Bronchial epithelial cell (primary cell): ENCODE measurements at regions not wholly inside any gene's neighbourhood (a gene's known extent, or its start where the extent isn't known, plus 50 kb on each side); places are given as distances from the start of the nearest gene placed in this dataset.

Experiments
- DNase-seq: peaks from one replicate; pipeline ENCODE4 v3.0.0-alpha.2; 2010; ENCODE audit warnings: low read depth
- FAIRE-seq: peaks from 2 replicates; lab custom pipeline; 2011; peaks lifted over from hg19 to GRCh38; lab: Jason Lieb, UNC
- H3K27me3 ChIP-seq: 2 replicates; pipeline ENCODE4 v1.5.1; 2011; ENCODE audit warnings: low read length; ENCODE audit not compliant: control insufficient read depth, insufficient read depth
- H3K36me3 ChIP-seq: 2 replicates; pipeline ENCODE4 v1.5.1; 2011; ENCODE audit warnings: low read length; ENCODE audit not compliant: control insufficient read depth, insufficient read depth
- H3K4me3 ChIP-seq: 2 replicates; pipeline ENCODE4 v1.5.1; 2011; ENCODE audit warnings: mild to moderate bottlenecking, low read depth, low read length, control low read depth
- TF ChIP-seq, protein P1 (sequence below): IDR thresholded peaks from 2 replicates; pipeline ENCODE4 v1.5.1; 2011; ENCODE audit warnings: mild to moderate bottlenecking, moderate library complexity, low read length, control low read depth, inconsistent platforms; ENCODE audit not compliant: insufficient read depth, severe bottlenecking

GRCh38 chr1:244341455-244342450 is 110.0 kb downstream of the ADSS2 start:
- no peak for FAIRE-seq
- Histone ChIP-seq H3K4me3 (no peak overlapping the region), H3K27me3 (no peaks in the 10 kb centered on the region), H3K36me3 (no peaks in the 10 kb centered on the region)
- TF ChIP-seq, protein P1, sequence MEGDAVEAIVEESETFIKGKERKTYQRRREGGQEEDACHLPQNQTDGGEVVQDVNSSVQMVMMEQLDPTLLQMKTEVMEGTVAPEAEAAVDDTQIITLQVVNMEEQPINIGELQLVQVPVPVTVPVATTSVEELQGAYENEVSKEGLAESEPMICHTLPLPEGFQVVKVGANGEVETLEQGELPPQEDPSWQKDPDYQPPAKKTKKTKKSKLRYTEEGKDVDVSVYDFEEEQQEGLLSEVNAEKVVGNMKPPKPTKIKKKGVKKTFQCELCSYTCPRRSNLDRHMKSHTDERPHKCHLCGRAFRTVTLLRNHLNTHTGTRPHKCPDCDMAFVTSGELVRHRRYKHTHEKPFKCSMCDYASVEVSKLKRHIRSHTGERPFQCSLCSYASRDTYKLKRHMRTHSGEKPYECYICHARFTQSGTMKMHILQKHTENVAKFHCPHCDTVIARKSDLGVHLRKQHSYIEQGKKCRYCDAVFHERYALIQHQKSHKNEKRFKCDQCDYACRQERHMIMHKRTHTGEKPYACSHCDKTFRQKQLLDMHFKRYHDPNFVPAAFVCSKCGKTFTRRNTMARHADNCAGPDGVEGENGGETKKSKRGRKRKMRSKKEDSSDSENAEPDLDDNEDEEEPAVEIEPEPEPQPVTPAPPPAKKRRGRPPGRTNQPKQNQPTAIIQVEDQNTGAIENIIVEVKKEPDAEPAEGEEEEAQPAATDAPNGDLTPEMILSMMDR = no peak
- peak; percentile 98 for DNase-seq

- no peak for FAIRE-seq
- TF ChIP-seq, protein P1 = no peak
- no peak for DNase-seq
- no peak overlapping the region for H3K4me3 ChIP-seq
- H3K27me3 ChIP-seq = no peaks in the 10 kb centered on the region
- no peaks in the 10 kb centered on the region for H3K36me3 ChIP-seq
Measured at GRCh38 chr1:244344001-244344400, 107.7 kb downstream of the ADSS2 start.

DNA sequence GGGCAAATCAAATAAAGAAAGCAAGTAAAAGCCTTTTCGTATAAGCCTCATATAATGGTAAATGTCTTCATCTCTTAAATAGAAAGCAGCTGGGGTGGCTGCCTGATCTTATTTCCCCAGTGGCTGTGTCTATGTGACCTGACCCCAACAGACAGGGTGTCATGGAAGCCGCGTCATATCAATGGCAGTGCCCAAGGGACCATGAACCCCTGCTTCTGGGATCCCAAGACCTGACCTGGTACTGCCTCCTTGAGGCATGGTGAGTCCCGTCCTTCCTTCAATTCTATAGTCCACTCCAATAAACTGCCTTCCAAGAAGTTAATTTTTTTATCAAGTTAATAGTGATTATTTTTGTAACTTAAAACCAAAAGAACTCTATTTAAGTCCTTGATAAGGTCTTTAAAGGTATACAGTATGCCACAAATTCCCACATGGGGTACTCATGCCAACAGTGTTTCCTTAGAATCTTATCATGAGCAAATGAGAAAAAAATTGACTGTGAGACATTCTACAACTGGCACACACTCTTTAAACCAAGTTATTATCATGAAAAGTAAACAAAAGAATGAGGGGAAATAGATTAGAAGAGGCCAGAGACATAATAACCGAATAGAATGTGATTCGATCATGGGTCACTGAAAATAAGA is 104.6 kb downstream of the ADSS2 start:
- FAIRE-seq (no peak), DNase-seq (no peak)
- no peaks in the 10 kb centered on the region for H3K27me3 ChIP-seq
- TF ChIP-seq, protein P1 = no peak
- H3K4me3 ChIP-seq = no peak overlapping the region
- no peaks in the 10 kb centered on the region for H3K36me3 ChIP-seq

DNA sequence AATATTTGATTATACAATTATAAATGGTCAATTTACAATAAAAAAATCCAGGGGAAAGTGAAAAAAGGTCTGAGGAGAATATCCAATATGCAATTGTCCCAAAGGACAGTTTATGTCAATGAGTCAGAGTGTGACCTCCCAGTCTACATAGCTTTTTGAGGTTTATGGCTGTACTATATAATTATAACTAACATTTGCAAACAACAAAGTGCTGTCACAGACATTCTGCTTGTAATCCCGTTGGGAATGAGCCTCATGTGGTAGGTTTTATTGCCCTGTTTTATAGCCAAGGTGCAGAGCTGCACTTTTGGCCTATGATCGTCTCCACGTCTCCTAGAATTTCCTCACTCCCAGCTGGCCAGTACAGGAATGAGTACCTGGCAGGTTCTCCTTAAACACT is 103.8 kb downstream of the ADSS2 start:
- Histone ChIP-seq H3K4me3 (no peak overlapping the region), H3K36me3 (no peaks in the 10 kb centered on the region), H3K27me3 (no peaks in the 10 kb centered on the region)
- DNase-seq (no peak), FAIRE-seq (no peak)
- TF ChIP-seq, protein P1 = no peak

DNA sequence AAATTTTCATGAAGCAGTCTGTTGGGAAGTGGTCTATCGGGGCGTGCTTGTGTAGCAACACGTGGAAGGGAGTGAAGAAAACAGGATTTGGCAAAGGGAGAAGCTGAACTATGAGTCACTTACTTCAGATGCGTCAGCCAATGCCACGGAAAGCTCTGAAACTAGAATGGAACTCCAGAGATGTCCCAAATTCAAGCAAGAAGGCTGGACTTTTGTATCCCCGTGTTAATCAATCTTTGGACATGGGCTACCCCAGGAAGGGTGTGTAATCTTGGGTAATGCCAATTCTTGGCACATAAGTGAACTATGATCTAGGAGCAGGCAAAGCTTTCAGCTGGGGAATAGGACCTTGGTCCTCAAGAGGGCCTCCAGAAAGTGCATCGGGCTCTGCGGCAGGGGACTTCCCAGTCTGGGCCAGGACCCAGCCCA is 102.6 kb downstream of the ADSS2 start:
- no peak overlapping the region for H3K4me3 ChIP-seq
- TF ChIP-seq, protein P1 = no peak
- no peaks in the 10 kb centered on the region for H3K27me3 ChIP-seq
- no peaks in the 10 kb centered on the region for H3K36me3 ChIP-seq
- DNase-seq (peak; percentile 73), FAIRE-seq (no peak)
